Ishikawa (cell line): ENCODE measurements at regions not wholly inside any gene's neighbourhood (a gene's known extent, or its start where the extent isn't known, plus 50 kb on each side); places are given as distances from the start of the nearest gene placed in this dataset.

Source experiments
- CEBPB ChIP-seq: IDR thresholded peaks from 2 replicates; pipeline ENCODE4 v1.6.1; 2012
- CREB1 ChIP-seq: IDR thresholded peaks from 2 replicates; pipeline ENCODE4 v1.6.1; 2012; ENCODE audit warnings: low read depth
- EGR1 ChIP-seq: IDR thresholded peaks from 2 replicates; pipeline ENCODE4 v1.6.1; 2012
- EP300 ChIP-seq: IDR thresholded peaks from 2 replicates; pipeline ENCODE4 v1.6.1; 2012; ENCODE audit warnings: borderline replicate concordance
- FOXM1 ChIP-seq: IDR thresholded peaks from 2 replicates; pipeline ENCODE4 v1.6.1; 2012; ENCODE audit warnings: low read depth, borderline replicate concordance
- NFIC ChIP-seq: IDR thresholded peaks from 2 replicates; pipeline ENCODE4 v1.6.1; 2012
- RAD21 ChIP-seq: IDR thresholded peaks from 2 replicates; pipeline ENCODE4 v1.6.1; 2012; ENCODE audit warnings: low read depth
- TAF1 ChIP-seq: IDR thresholded peaks from 2 replicates; pipeline ENCODE4 v1.6.1; 2012; ENCODE audit warnings: low read depth, mild to moderate bottlenecking
- TCF12 ChIP-seq: IDR thresholded peaks from 2 replicates; pipeline ENCODE4 v1.6.1; 2012; ENCODE audit warnings: low read depth
- TEAD4 ChIP-seq: IDR thresholded peaks from 2 replicates; pipeline ENCODE4 v1.6.1; 2012
- YY1 ChIP-seq: IDR thresholded peaks from 2 replicates; pipeline ENCODE4 v1.6.1; 2012; ENCODE audit warnings: low read depth
- ZBTB7A ChIP-seq: IDR thresholded peaks from 2 replicates; pipeline ENCODE4 v1.6.1; 2012; ENCODE audit warnings: low read depth
- TF ChIP-seq, protein P1 (sequence below): IDR thresholded peaks from 2 replicates; pipeline ENCODE4 v1.6.1; 2012
- TF ChIP-seq, protein P2 (sequence below): IDR thresholded peaks from 2 replicates; pipeline ENCODE4 v1.6.1; 2012; ENCODE audit warnings: low read depth, mild to moderate bottlenecking
- TF ChIP-seq, protein P3 (sequence below): IDR thresholded peaks from 2 replicates; pipeline ENCODE4 v1.6.1; 2012

DNA sequence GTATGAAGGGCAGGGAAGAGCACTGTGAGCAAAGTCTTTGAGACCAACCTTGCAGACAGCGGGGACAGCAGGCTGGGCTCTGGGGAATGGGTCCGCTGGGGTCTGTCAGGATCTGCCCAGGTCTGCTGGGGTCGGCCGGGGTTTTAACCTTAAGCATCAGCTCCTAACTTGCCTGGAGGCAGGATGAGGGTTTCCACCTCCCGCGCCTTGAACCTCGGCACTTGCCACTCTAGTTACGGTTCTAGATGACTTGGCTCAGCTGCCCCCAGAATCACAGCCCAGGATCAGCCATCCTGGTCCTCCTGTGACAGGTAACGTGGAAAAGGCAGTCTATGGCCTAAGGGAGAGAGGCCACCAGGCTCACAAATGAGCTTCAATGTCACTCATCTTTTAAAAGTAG lies 50.4 kb upstream of the CACUL1 start:
- no peak for TF ChIP-seq NFIC
- TF ChIP-seq CEBPB, result no peak
- no peak for TF ChIP-seq TCF12
- TF ChIP-seq ZBTB7A, result no peak
- no peak for TF ChIP-seq TAF1
- no peak for TF ChIP-seq YY1

DNA sequence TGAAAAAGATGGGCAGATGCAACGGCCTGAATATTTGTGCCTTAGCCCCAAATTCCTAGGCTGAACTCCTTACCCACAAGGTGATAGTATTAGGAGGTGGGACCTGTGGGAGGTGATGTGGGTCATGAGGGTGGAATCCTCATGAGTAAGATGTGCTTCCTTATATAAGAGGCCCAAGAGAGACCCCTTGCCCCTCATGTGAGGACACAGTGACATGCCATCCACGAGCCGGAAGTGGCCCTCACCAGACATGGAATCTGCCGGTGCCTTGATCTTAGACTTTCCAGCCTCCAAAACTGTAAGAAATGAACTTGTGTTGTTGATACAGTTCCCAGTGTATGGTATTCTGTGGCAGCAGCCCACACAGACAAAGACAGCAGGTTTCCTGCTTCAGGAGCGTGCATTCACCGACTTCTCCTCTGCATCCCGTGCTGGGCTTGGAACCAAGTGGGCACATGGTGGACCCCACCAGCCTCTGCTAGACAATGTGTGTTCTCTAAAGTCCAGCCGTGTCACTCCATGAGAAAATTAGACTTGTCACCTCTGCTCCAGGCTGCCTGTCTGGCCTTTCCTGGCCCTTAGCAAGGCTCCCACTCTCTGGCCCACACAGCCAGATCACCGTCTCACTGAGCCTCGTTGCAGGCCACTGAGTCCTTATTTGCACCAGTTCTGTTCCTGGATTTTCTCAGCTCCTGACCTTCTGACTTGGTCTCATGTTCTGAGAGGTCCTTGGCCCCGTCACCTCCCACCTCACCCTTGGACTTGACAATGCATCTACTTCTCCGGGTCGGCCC lies 52.9 kb upstream of the CACUL1 start:
- TF ChIP-seq YY1 (no peak), RAD21 (no peak), NFIC (no peak), FOXM1 (no peak), TEAD4 (no peak), EP300 (no peak), ZBTB7A (no peak), CREB1 (no peak), TCF12 (no peak), EGR1 (no peak), CEBPB (no peak), TAF1 (no peak)
- TF ChIP-seq, protein P1, sequence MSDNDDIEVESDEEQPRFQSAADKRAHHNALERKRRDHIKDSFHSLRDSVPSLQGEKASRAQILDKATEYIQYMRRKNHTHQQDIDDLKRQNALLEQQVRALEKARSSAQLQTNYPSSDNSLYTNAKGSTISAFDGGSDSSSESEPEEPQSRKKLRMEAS, result no peak
- TF ChIP-seq, protein P2, sequence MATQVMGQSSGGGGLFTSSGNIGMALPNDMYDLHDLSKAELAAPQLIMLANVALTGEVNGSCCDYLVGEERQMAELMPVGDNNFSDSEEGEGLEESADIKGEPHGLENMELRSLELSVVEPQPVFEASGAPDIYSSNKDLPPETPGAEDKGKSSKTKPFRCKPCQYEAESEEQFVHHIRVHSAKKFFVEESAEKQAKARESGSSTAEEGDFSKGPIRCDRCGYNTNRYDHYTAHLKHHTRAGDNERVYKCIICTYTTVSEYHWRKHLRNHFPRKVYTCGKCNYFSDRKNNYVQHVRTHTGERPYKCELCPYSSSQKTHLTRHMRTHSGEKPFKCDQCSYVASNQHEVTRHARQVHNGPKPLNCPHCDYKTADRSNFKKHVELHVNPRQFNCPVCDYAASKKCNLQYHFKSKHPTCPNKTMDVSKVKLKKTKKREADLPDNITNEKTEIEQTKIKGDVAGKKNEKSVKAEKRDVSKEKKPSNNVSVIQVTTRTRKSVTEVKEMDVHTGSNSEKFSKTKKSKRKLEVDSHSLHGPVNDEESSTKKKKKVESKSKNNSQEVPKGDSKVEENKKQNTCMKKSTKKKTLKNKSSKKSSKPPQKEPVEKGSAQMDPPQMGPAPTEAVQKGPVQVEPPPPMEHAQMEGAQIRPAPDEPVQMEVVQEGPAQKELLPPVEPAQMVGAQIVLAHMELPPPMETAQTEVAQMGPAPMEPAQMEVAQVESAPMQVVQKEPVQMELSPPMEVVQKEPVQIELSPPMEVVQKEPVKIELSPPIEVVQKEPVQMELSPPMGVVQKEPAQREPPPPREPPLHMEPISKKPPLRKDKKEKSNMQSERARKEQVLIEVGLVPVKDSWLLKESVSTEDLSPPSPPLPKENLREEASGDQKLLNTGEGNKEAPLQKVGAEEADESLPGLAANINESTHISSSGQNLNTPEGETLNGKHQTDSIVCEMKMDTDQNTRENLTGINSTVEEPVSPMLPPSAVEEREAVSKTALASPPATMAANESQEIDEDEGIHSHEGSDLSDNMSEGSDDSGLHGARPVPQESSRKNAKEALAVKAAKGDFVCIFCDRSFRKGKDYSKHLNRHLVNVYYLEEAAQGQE, result no peak

DNA sequence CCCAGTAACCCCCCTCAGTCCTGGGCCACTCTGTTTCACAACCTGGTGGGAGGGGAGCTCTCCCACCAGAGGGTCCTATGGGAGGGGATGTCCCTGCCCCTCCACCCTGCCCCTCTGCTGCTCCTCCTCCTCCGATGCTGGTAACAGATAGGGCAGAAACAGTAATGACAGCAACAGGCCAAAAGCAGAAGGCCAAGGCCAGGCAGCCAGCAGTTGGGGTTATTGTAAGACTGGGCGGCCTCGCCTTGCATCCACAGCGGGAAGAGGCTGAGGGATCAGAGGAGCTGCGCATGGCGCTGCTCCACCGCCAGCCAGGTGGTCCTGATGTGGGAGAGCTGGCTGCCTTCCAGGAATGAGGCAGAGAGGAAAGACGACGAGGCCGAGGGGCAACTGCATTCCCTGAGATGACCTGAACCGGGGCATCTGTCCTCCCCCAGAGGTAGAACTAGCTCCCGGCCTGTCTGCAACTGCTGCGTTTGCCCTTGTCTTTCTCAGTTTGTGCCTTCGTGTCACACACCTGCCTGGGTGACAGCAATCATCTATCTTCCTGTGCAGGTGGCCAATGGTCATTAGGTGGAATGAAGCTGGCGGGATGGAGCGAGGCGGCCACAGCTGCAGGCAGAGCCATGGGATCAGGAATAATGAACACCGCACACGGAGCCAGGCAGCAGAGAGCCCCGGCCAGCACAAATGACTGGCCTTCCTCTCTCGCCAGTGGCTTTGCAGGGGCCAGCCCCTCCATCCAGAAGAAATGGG lies 54.0 kb upstream of the CACUL1 start:
- TF ChIP-seq EP300 (no peak), ZBTB7A (no peak), CREB1 (no peak), RAD21 (no peak), EGR1 (no peak), TEAD4 (no peak), TCF12 (no peak), NFIC (no peak), CEBPB (no peak), TAF1 (no peak), FOXM1 (no peak), YY1 (no peak)
- TF ChIP-seq, protein P3, sequence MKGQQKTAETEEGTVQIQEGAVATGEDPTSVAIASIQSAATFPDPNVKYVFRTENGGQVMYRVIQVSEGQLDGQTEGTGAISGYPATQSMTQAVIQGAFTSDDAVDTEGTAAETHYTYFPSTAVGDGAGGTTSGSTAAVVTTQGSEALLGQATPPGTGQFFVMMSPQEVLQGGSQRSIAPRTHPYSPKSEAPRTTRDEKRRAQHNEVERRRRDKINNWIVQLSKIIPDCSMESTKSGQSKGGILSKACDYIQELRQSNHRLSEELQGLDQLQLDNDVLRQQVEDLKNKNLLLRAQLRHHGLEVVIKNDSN, result no peak
- TF ChIP-seq, protein P1, result no peak
- TF ChIP-seq, protein P2, result no peak

DNA sequence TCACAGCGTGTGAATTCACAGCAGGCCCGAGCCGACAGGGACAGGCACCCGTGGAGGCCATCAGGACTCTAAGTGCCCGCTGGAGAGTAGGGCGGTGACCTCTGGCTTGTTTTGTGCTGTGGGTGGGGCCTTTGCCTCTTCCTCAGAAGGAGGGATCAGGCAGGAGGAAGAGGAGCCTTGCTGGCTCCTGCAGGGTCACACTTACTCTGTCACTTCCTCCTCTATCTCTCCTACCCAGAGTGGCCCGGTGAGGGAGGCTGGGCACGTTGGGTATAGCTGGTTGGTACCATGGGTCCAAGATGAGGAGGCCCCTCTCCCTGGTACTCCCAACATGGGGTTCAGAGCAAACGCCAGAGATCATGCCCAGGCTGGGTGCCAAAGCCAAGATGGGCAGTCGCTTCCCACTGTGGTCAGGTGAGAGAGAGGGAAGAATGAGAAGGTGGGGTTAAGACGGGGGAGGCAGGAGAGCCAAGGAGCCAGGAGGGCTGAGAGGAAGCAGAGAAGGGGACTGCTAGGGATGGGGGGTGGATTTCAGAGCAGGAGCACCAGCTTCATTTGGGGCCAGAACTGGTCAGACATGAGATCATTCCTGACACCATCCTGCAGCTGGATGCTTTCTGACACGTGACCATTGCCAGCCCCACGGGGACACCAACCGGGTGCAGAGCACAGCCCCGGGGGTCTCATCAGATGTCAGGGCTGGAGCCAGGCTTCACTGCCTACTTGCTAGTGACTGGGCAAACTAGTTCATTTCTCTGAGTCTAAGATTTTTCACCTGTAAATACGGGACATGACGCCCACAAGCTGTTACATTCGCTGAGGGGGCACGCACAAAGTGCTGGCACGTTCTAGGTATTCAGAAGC lies 54.8 kb upstream of the CACUL1 start:
- TF ChIP-seq, protein P1, result no peak
- TF ChIP-seq CREB1 (no peak), NFIC (no peak), YY1 (no peak), CEBPB (no peak), TCF12 (no peak), FOXM1 (no peak), RAD21 (no peak), TAF1 (no peak), ZBTB7A (no peak), EGR1 (no peak), TEAD4 (no peak), EP300 (no peak)
- TF ChIP-seq, protein P3, result no peak
- TF ChIP-seq, protein P2, result no peak
